Iris pigment epithelial cell (primary cell): ENCODE measurements at regions not wholly inside any gene's neighbourhood (a gene's known extent, or its start where the extent isn't known, plus 50 kb on each side); places are given as distances from the start of the nearest gene placed in this dataset.
A peak's percentile ranks its signal among the peaks of the same experiment; 100 is the strongest.

Source experiments
- DNase-seq: peaks from one replicate; pipeline ENCODE4 v3.0.0-alpha.2; 2011; ENCODE audit warnings: low read depth

DNA sequence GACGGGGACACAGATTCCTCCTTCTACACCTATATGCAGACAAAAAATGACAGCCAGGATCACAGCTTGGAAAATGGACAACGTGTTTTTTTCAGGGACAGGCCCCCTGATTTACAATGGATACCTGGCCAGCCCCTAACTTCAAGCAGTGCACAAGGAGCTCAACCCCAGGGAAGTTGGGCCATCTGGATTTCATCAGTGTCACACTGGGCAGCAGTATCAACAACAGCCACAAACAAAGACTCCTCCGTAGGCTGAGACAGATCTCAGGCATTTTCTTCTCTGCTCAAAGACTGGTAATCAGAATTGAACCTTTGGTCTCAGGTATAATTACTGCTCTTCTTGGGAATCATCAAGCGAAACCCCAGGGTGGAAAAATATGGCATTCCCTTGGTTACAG, 374.0 kb downstream of the ZNF608 start:
- no peak for DNase-seq

DNA sequence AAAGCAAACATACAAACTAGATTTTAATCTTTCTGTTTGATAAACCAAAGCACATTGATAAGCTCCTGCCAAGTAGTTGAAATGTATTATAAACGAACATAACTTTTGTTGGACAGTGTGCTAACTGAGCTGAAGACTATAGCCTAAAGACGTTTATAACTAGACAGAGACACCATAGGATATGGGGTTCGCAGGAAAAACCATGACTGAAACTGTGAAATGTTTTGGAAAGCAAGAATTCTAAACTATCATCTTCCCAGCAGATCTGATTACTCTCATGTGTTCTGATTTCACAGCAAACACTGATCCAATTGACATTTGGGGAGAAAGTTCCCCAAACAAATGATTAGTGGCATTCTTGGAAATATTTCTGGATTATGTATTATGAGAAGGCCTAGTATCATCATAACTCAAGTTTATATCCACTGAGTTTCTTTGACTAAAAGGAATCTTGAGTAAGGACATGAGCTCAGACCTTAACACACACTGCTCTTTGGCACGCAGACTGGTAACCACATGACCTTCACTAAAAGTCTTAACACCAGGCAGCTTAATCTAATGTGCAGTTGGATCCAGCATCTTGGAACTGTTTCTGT, 375.2 kb downstream of the ZNF608 start:
- no peak for DNase-seq

DNA sequence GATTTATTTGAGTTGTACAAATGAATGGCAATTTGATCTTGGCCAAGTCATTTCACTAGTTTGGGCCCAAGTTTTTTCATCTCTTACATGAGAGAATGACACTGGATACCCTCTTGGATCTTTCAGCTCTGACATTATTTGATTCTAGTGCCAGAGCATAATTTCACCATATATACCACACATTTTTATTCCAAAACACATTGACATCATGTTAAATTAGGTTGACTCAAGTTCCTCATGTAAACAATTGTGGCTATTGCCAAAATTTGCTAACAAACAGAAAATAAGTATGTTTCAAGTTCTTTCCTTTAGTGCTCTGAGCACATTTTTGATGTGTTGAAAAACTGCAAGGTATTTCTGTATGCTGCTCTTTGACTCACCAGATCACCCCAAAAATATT, 375.8 kb downstream of the ZNF608 start:
- no peak for DNase-seq

DNA sequence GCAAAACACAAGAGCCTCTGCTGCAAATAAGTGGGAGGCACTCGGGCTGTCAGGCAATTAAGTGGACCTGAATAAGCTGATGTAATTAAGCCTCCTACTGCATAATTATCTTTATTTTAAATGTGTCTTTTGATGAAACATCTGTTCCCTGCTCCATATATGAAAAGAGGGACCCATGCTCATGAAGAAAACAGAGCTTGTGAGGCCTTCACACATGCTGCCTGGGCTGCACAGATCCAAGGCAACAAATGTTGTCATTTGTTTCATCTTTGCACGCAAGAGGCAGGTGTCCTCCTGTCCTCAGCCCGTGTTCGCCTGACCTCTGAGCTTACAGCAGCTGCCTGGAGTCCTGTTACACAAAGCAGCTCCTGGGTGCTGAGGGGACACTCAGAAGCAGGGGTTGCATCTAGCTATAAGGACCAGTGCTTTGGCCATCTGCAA, 381.1 kb downstream of the ZNF608 start:
- DNase-seq: no peak

DNA sequence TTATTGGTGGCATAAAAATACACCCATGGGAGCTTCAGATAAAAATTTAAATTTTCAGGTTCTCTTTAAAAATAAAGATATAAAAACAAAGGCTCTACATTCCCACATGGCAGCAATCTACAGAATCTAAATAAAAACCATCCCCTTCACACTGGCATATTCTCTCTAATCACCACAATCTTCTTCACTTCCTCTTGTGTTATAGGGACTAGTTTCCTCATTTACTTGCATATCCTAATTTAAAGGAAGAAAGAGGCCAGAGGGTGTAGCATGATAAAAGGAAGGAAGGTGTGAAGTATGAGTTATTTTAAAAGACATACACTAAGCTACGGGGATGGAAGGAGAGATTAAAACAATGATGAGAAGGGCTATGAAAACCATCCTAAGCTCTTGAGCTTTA, 390.5 kb downstream of the ZNF608 start:
- no peak for DNase-seq

DNA sequence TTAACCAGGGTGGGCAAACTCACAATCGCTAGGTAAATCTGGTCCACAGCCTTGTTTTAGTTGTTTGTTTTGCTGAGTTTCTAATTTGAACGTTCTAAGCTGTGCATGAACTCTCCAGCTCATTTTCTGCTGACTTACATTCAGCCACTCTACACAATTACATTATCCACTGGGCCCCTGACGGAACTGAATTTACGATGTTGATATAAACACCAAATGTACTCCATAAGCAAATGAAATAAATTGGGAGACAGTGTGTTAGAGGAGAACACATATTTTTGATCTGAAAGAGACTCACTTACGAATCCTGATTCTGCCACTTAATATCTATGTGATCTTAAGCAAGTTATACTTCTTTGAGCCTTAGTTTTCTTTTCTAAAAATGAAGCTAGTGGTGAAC, 393.4 kb downstream of the ZNF608 start:
- no peak for DNase-seq

DNA sequence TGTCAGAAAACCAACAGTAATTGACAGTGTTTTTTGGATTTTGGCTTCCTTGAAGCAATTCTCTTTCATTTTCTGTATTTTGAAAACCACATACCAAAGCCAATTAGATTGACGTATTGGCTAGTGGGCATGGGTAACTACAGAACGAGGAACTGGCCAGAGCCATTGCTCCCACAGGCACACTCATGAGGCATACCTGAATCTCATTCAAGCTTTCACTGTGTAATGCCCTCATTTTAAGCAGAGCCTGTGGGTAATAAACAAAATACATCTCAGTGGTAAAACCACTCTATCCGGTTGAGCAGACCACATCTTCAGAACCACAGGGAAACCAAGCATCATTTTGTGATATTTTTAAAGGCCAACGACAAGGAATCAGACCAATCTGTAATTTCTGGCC, 394.1 kb downstream of the ZNF608 start:
- DNase-seq: no peak

DNA sequence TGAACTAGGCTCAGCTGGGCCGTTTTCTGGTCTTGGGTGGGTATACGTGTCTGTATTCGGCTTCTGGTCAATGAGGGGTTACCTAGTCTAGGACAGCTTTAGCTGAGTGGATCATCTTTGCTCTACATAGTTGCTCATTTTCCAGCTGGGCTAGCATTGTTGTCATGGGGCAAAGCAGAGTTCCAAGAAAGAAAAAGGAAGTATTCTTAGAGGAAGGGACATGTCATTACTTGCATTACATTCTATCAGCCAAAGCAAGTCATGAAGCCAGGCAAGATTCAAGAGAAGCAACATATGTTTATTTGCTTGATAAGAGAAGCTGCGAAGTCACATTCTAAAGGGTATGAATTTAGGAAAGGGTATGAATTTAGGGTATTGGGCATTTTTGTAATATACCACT, 396.5 kb downstream of the ZNF608 start:
- DNase-seq: no peak

DNA sequence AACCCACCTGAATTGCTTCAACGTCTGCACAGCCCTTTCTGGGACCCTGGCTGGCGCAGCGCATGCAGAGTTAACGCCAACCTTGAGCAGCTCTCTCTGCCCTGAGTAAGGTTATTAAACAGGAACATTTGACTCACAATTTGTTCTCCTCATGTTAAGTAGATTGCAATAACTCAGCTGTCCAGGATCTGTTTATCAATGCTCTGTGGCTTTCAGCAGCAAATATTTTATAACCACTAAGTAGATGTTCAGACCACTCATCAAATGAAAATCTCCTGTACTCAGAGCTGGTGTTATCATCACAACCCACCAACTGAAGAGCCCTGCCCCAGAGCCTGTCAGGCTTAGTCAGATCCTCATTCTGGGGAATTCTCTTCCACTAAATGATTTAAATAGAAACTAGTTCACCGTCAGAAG, 403.0 kb downstream of the ZNF608 start:
- DNase-seq: peak; percentile 98

DNA sequence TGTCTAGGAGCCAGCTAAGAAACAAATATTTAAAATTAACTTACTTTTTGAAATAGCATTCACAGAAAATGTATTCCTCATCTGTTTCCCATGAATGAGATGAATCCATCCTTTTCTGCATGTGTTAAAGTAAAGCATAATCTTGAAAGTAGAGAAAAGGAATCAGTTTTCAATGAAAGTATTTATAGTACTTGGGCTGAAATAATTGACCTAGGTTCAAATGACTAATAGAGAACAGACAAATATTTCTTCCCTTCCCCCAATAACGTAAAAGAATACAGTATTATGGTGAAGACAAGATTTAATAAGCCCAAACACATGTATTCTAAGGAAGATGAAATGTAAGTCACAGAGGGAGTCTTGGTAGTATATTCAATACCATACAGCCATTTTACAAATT, 403.5 kb downstream of the ZNF608 start:
- peak; percentile 20 for DNase-seq

DNA sequence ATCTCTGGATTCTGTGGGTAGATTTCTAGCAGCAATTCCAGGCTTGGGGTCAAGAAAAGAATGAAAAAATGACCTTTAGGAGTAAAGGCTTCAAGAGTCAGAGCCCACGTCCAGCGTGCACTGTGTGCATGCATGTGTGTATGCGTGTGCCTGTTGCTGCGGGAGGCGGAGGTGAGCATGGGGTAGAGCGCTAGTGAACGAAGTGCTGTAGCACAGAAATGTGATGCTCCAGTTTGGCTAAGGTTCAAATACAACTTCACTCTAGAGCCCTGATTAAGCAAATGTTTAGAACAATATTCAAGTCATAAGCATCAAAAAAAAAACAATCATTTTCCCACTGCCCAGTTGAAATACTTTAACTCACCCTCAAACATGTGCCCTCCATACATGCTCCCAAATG, 403.9 kb downstream of the ZNF608 start:
- DNase-seq: peak; percentile 20

DNA sequence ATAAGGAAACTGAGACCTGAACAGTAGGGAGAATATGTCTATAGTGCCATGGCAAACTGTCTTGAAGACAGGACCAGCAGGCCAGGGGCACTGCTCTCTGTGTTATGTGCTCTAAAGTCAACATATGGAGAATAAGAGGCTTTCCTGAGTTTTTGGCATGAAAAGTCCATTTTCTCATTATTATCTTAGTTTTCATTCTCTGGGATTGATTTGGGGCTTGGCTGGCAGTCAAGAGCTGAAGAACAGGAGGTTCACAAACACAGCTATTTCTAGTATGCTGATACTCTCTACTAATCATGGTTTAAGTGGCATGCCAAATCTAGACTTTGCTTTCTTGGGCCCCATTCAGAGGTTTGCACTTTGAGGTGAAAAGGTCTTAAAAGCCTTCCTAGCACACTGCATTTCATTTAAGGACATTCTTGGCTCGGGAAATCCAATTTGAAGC, 404.4 kb downstream of the ZNF608 start:
- DNase-seq: peak; percentile 66

DNA sequence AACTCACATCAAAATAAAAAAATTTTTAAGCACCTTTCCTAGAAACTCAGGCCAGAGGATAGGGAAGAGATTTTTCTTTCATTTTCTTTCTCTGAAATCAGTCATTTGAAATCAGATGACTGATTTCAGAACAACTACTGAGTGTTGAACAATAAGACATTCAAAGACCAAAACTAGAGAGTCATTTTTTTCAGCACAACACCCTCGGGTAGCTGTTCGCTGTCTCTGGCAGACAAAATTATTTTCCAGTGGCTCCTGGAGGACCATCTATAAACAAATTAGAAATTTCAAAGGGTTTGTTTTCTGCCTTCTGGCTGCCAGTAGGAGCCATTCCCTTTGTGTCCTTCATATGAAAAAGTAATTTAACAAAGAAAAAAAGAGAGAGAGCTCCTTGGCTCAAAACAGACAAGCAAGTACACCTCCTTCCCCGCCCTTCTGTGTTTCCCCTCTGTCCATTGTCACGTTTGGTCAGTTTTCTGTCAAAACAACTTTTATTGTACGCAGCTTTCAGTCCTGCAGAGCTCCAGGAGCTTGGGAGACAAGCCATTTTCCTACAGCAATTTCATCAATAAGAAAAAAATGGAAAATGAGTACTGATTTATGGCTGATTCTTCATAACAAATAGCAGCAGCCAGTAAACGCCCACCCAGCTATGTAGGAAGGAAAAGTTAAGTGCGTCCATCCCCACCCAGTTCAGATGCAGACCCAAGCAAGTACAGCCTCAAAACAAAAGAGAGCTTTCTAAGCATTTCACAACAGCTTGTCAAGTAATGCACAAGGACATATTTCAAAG, 405.2 kb downstream of the ZNF608 start:
- DNase-seq: no peak

DNA sequence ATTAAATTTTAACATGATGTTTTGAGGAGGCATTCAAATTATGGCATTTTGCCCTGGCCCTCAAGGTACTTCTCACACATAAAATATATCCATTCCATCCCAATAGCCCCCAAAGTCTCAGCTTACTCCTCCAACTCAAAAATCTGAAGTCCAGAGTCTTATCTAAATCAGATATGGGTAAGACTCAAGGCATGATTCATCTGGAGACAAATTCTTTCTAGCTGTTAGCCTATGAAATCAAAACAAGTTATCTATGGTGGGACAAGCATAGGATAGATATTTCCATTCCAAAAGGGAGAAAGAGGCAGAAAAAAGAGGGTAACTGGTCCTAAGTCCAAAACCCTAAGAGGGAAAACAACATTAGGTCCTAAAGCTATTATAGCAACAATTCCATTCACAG, 408.4 kb downstream of the ZNF608 start:
- peak; percentile 42 for DNase-seq

DNA sequence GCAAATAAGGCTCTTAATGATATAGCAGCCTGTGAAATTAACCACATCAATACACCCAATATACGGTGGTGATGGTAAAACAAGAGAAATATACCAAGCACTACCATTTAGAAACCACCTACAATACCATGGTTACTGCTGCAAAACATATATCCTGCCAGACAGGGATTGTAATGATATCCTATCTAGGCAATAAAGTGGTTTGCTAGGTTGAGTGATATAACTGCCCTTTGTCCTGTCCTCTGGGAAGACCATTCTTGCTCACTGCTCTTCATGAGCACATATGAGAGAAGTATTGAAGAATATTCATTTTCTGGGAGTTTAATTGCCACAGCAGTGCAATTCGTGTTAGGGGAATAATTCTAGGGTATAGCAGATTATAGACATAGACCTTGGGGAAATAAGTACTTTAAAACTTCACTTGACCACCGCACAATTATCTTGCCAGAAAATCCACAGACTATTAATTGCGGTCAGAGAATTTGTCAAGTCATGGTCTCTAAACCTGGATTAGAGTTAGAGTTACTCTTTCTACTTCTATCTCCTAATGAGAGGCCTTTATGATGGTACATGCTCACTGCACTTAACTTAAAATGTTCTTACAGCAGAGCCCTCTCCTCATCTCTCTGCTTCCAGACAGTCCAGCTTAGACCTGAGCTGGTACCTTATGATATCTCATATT, 413.0 kb downstream of the ZNF608 start:
- no peak for DNase-seq

DNA sequence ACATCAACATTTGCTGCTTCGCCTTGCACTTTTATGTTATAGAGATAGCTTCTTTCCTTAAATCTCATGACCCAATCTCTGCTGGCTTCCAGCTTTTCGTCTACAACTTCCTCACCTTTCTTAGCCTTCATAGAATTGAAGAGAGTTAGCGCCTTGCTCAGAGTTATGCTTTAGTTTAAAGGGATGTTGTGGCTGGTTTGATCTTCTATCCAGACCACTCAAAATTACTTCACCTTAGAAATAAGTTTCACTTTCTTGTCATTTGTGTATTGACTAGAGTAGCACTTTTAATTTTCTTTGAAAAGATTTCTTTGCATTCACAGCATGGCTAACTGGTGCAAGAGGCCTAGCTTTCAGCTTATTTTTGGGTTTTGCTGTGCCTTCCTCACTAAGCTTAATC, 414.2 kb downstream of the ZNF608 start:
- DNase-seq: no peak

DNA sequence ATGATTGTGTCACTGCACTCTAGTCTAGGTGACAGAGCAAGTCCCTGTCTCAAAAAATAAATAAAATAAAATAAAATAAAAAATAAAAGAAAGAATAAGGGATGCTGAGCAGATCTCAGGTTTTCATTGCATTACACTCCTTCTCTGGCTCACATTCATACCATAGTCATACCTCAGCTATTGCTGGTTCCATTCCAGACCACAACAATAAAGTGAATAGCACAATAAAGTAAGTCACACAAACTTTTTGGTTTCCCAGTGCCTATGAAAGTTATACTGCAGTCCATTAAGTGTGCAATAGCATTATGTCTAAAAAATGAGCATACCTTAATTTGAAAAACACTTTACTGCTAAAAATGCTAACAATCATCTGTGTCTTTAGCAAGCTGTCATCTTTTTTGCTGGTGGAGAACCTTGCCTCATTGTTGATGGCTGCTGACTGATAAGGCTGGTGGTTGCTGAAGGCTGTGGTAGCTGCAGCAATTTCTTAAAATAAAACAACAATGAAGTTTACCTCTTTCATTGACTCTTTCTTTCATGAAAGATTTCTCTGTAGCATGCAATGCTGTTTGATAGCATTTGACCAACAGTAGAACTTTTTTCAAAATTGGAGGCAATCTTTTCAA, 415.7 kb downstream of the ZNF608 start:
- DNase-seq: no peak

DNA sequence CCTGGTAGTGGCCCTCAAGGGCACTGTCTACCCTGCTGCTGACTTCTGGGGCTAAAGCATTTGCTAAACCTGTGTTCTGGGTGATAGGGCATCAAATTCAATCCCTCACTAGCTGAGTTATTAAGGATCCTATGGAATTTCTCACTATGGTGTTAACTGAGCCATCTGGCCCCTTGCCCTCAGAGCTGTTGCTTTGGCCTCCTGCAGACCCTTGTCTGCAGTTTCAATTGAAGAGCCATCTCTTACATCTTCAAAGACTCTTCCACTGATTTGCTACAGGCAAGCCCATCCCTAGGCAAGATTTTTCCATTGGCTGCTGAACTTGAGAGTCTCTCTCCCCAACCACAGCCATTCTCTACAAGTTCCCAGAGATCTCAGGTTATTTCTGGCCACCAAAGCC, 418.2 kb downstream of the ZNF608 start:
- no peak for DNase-seq

DNA sequence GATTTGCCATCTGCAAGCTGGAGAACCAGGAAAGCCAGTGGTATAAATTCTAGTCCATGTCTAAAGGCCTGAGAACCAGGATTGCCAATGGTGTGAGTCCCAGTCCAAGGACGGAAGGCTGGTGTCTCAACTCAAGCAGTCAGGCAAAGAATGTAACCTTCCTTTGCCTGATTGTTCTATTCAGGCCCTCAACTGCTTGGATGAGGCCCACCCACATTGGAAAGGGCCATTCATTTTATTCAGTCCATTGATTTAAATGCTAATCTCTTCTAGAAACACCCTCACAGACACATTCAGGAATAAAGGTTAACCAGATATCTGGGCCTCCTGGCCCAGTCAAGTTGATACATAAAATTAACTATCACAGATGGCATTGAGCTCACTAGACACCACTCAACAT, 427.8 kb downstream of the ZNF608 start:
- DNase-seq: no peak

DNA sequence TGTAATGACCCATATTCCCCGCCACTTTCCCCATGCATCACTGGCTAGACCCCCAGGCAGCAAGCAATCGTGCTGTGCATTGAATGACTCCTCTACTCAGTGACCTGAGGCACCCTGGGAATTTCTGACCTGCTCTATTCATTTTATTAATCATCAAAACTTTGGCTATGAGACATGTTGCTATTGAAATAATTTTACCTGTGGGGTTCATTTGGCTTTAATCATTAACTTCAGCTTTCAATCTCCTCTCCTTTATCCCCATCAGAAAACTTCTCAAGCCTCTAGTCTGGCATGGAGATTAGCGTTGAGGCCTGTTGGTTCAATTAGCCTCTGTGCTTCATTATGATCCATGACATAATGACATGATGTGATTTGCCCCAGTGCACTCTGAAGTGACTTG, 429.0 kb downstream of the ZNF608 start:
- no peak for DNase-seq

DNA sequence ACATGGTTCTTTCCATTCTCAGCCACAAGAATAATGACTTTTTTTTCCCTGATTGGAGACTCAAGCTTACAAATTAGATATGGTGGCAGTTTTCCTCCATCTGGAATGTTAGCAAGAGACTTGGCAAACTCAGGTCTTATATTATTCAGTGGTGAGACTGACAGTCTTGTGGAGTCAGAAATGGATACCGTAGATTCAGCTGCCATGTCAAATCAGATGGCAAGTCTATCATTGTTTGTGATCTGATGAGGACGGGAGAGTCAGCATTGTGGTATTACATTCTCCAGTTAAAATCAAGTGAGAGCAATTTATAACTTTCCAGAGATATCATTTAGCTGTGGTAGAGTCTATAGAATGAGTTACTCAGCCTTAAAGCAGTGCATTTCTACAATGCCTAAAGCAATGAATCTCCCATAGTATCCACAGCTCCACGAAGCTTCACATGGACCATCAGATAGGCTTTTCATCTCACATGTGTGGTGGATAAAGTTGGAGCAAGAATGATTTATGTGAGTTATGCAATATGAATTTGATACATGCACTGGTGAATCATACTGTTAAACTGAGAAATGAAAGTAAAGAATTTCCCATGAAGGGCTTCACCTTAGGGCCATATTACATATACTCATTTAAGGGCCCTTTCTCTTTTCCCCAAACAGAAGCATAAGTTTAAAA, 430.6 kb downstream of the ZNF608 start:
- DNase-seq: peak; percentile 76

DNA sequence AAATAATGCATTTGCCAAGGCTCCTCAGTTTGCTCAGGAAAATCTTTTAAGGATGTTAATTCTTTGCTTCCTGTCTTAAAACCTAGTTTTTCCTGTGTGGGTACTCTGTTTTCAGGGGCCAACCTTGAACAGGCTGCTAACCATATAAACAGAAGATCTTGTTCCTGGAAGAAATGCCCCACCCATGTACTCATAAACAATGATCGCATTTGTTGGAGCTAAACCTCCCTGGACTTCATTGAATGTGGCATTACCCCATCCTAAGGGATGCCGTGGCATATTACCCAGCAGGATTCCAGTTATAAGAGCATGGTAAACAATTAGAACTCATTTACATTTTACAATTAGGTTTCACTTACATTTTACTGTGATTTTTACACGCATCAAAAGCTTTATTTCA, 436.0 kb downstream of the ZNF608 start:
- DNase-seq: peak; percentile 18
